HCT116 (cell line): ENCODE measurements at regions not wholly inside any gene's neighbourhood (a gene's known extent, or its start where the extent isn't known, plus 50 kb on each side); places are given as distances from the start of the nearest gene placed in this dataset.

Experiments used
- ATAC-seq: fragments of 200-7000 bp; cut with Tn5 transposase; 2 replicates; pipeline ENCODE4 v1.9.1; 2020; ENCODE audit warnings: mild to moderate bottlenecking, moderate library complexity
- BruUV-seq: library from RNA; stranded (reverse); fragments of 400-500 nt; replicated peaks from 2 replicates; lab custom pipeline; 2021; lab: Mats Ljungman, UMichigan
- CTCF ChIA-PET: fragments of 300-600 bp; sonication (Branson Sonifier 250); formaldehyde crosslinking; loops from one replicate; lab custom pipeline; 2021; ENCODE audit warnings: antibody characterized with exemption; lab: Charles Lee
- POLR2A ChIA-PET: fragments of 300-600, 350-600 bp; sonication (Branson Sonifier 250); formaldehyde crosslinking; loops from one replicate; lab custom pipeline; 2021; ENCODE audit warnings: antibody characterized with exemption; lab: Charles Lee
- RAD21 ChIA-PET, 2 experiments: fragments of 300-600 bp; sonication (Branson Sonifier 250); formaldehyde crosslinking; loops; one replicate each; lab custom pipeline; 2023; ENCODE audit warnings: low total read pairs in 2 of 2; ENCODE audit not compliant: uncharacterized antibody in 2 of 2, unreplicated experiment in 2 of 2, low non-redundant PET in 1 of 2; lab: Charles Lee
- DNase-seq: peaks from one replicate; pipeline ENCODE4 v3.0.0-alpha.2; 2010; ENCODE audit warnings: low read depth, low spot score
- H2AFZ ChIP-seq: fragments of 200-600 bp; shearing (Covaris generic), sonication (generic); 2 replicates; pipeline ENCODE4 v1.6.1; 2017; ENCODE audit warnings: low read depth, mixed run types, mixed read lengths, antibody characterized with exemption, low read length; ENCODE audit not compliant: poor library complexity, severe bottlenecking
- H3K27ac ChIP-seq: 2 replicates; pipeline ENCODE4 v1.5.1; 2012; ENCODE audit warnings: low read depth, low read length
- H3K27me3 ChIP-seq: fragments of 200-600 bp; sonication (generic); 2 replicates; pipeline ENCODE4 v1.6.1; 2016; ENCODE audit warnings: mixed run types, low read length, mixed read lengths; ENCODE audit not compliant: insufficient read depth
- H3K36me3 ChIP-seq, 2 experiments: fragments of 200-500 bp in 1 of 2; fragments of 200-600 bp in 1 of 2; sonication (Bioruptor generic) in 1 of 2; sonication (generic) in 1 of 2; 2 replicates each; pipeline versions ENCODE4 v1.5.1 to v1.6.1; 2014 to 2016; ENCODE audit warnings: low read length in 2 of 2, inconsistent platforms in 1 of 2, mixed read lengths in 1 of 2, mixed run types in 1 of 2; ENCODE audit not compliant: insufficient read depth in 2 of 2, control insufficient read depth in 1 of 2
- H3K4me1 ChIP-seq, 2 experiments: fragments of 200-600 bp in 1 of 2; sonication (generic) in 1 of 2; 2 replicates each; pipeline versions ENCODE4 v1.5.1 to v1.6.1; 2012 to 2017; ENCODE audit warnings: low read length in 2 of 2, inconsistent platforms in 1 of 2, mild to moderate bottlenecking in 1 of 2, mixed read lengths in 1 of 2, mixed run types in 1 of 2, moderate library complexity in 1 of 2; ENCODE audit not compliant: insufficient read depth in 2 of 2, control insufficient read depth in 1 of 2
- H3K4me2 ChIP-seq: fragments of 200-600 bp; sonication (generic); 2 replicates; pipeline ENCODE4 v1.6.1; 2017; ENCODE audit warnings: mixed run types, low read length, mixed read lengths
- H3K4me3 ChIP-seq, 2 experiments: fragments of 200-600 bp in 1 of 2; sonication (generic) in 1 of 2; replicated peaks in 1 of 2; 2 replicates each; pipeline ENCODE4 v1.5.1; 2011 to 2016; ENCODE audit warnings: low read length in 2 of 2, control low read depth in 1 of 2, low read depth in 1 of 2, mild to moderate bottlenecking in 1 of 2, mixed read lengths in 1 of 2, mixed run types in 1 of 2
- H3K79me2 ChIP-seq: fragments of 200-600 bp; sonication (generic); 2 replicates; pipeline ENCODE4 v1.6.1; 2017; ENCODE audit warnings: mild to moderate bottlenecking, mixed run types, low read length, moderate library complexity, mixed read lengths; ENCODE audit not compliant: insufficient read depth
- H3K9ac ChIP-seq: fragments of 200-600 bp; sonication (generic); 2 replicates; pipeline ENCODE4 v1.6.1; 2016; ENCODE audit warnings: low read length, mixed read lengths
- H3K9me2 ChIP-seq: fragments of 200-600 bp; sonication (generic), shearing (Covaris generic); 2 replicates; pipeline ENCODE4 v1.6.1; 2017; ENCODE audit warnings: mixed run types, mild to moderate bottlenecking, moderate library complexity; ENCODE audit not compliant: insufficient read depth
- H3K9me3 ChIP-seq, 2 experiments: fragments of 200-500 bp in 1 of 2; fragments of 200-600 bp in 1 of 2; sonication (Bioruptor generic) in 1 of 2; sonication (generic) in 1 of 2; 2 replicates each; pipeline ENCODE4 v1.6.1; 2014 to 2017; ENCODE audit warnings: low read length in 2 of 2, mixed read lengths in 2 of 2, inconsistent platforms in 1 of 2, low read depth in 1 of 2, mild to moderate bottlenecking in 1 of 2, mixed run types in 1 of 2, moderate library complexity in 1 of 2; ENCODE audit not compliant: control insufficient read depth in 1 of 2, insufficient read depth in 1 of 2
- H4K20me1 ChIP-seq: fragments of 200-600 bp; sonication (generic), shearing (Covaris generic); 2 replicates; pipeline ENCODE4 v1.6.1; 2017; ENCODE audit warnings: mixed run types, mild to moderate bottlenecking, moderate library complexity; ENCODE audit not compliant: insufficient read depth
- EGR1 ChIP-seq: IDR thresholded peaks from 2 replicates; pipeline ENCODE4 v1.6.1; 2012; ENCODE audit warnings: low read depth
- EZH2phosphoT487 ChIP-seq: fragments of 200-600 bp; IDR thresholded peaks from 2 replicates; pipeline ENCODE4 v1.6.1; 2018; ENCODE audit warnings: antibody characterized with exemption, borderline replicate concordance
- MAX ChIP-seq: IDR thresholded peaks from 2 replicates; pipeline ENCODE4 v1.6.1; 2012
- ZFX ChIP-seq: fragments of 450-650 bp; IDR thresholded peaks from 2 replicates; pipeline ENCODE4 v1.6.1; 2017
- intact Hi-C: fragments of 100-400 bp; cut with micrococcal nuclease; formaldehyde crosslinking; loops from 2 replicates; pipeline ENCODE4 v1.10.0; 2022

- POLR2A ChIA-PET, result no interaction called here
- DNase-seq, result no peak
- no peak overlapping the region for H3K27ac ChIP-seq
Measured at GRCh38 chr16:88281858-88282563, 100.7 kb upstream of the ZNF469 start.

GRCh38 chr16:88282564-88283395, 100.0 kb upstream of the ZNF469 start:
- H3K27ac ChIP-seq, result no peak overlapping the region
- peaks cover 7 to 17% of the 10 kb centered on the region in 2 experiments; a peak in 3 of 4 replicates for H3K4me1 ChIP-seq
- ChIA-PET CTCF (no interaction called here), RAD21 (no interaction called here), POLR2A (no interaction called here)
- DNase-seq (no peak), ATAC-seq (no peak)
- peaks cover 7% of the 10 kb centered on the region; the same call in 1 of the 2 replicates for H3K27me3 ChIP-seq
- no peaks in the 10 kb centered on the region for H3K9me2 ChIP-seq
- no TSS peak for BruUV-seq
- no peaks in the 10 kb centered on the region for H4K20me1 ChIP-seq
- H3K4me2 ChIP-seq, result peak overlapping the region; percentile 14
- no peak overlapping the region for H2AFZ ChIP-seq
- TF ChIP-seq EZH2phosphoT487 (no peak), EGR1 (no peak), ZFX (0 out of 2 replicates have a peak, but pooled peaks have one; percentile 3)
- H3K9me3 ChIP-seq, result no peaks in the 10 kb centered on the region
- intact Hi-C loops, result no loop called here
- H3K4me3 ChIP-seq, result no peak overlapping the region
- H3K9ac ChIP-seq, result no peak overlapping the region
- no peaks in the 10 kb centered on the region for H3K79me2 ChIP-seq
- H3K36me3 ChIP-seq, result no peaks in the 10 kb centered on the region

More at GRCh38 chr16:88281858-88282563, 100.7 kb upstream of the ZNF469 start:
- RAD21 ChIA-PET, result no interaction called here
- no peak overlapping the region for H3K9ac ChIP-seq
- TF ChIP-seq ZFX, result 0 out of 2 replicates have a peak, but pooled peaks have one; percentile 8
- TF ChIP-seq MAX, result no peak
- TF ChIP-seq, all 23 proteins: peak for 1
- CTCF ChIA-PET, result no interaction called here
- Histone ChIP-seq H2AFZ (no peak overlapping the region), H3K4me2 (peak overlapping the region; percentile 14), H3K9me2 (no peaks in the 10 kb centered on the region), H3K79me2 (no peaks in the 10 kb centered on the region), H4K20me1 (no peaks in the 10 kb centered on the region), H3K4me3 (no peak overlapping the region), H3K27me3 (peaks cover 7% of the 10 kb centered on the region; the same call in 1 of the 2 replicates), H3K36me3 (no peaks in the 10 kb centered on the region), H3K4me1 (peaks cover 7 to 13% of the 10 kb centered on the region in 2 experiments; a peak in 3 of 4 replicates), H3K9me3 (no peaks in the 10 kb centered on the region)
- 0 out of 2 replicates have a peak, but pooled peaks have one; percentile 13 for ATAC-seq
- BruUV-seq, result no TSS peak
- intact Hi-C loops, result no loop called here
